ENCODE measurements at regions not wholly inside any gene's neighbourhood (a gene's known extent, or its start where the extent isn't known, plus 50 kb on each side); places are given as distances from the start of the nearest gene placed in this dataset.
"Not testable (repeated sequence)": the region's sequence is repeated elsewhere in the genome, so short reads cannot be mapped to it uniquely, and the experiment has no call there.

DNA sequence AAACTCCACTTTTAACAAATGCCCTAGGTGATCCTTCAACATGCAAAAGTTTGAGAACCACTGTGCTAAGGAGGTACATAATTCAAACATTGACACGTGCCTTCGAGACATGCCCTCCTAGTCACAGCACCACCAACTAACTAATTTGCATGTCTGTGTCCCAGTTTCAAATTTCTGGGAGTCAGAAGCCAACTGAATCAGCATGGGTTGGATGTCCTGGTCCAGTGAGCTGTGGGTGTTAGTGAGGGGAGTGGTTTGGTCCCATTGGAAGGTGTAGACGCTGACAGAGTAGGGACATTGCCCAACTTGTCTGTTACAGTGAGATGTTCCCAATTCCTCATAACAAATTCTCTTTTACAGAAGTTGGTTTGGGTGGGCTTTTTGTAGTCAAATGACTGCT lies 67.3 kb upstream of the ADPGK start:
- Histone ChIP-seq H3K36me3 (replicated peaks) (no peaks in the 10 kb centered on the region), H3K27me3 (replicated peaks) (no peaks in the 10 kb centered on the region)
- in situ Hi-C loops (cut with HindIII; ENCODE audit: low pct_ligation_motif_present, low sequenced_read_pairs), result no loop called here

DNA sequence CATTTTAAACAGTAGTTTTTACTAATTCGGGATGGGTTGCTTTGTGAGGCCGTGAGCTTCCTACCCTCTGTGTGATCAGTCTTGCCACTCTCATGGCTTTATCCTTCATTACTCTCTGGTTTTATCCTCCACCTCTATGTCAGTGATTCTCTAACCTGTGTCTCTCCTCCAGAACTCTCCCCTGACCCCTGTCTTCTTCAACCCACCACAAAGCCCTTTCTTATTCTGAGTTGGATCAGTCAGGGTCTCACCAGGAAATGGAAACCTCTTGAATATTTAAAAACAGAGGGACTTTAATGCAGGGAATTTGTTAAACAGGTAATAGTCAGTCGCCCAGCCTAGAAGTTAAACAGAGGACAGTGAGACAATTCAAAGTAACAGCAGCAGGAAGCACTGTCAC lies 64.2 kb upstream of the ADPGK start:
- DNase-seq, result no peak
- TF ChIP-seq, protein P1, sequence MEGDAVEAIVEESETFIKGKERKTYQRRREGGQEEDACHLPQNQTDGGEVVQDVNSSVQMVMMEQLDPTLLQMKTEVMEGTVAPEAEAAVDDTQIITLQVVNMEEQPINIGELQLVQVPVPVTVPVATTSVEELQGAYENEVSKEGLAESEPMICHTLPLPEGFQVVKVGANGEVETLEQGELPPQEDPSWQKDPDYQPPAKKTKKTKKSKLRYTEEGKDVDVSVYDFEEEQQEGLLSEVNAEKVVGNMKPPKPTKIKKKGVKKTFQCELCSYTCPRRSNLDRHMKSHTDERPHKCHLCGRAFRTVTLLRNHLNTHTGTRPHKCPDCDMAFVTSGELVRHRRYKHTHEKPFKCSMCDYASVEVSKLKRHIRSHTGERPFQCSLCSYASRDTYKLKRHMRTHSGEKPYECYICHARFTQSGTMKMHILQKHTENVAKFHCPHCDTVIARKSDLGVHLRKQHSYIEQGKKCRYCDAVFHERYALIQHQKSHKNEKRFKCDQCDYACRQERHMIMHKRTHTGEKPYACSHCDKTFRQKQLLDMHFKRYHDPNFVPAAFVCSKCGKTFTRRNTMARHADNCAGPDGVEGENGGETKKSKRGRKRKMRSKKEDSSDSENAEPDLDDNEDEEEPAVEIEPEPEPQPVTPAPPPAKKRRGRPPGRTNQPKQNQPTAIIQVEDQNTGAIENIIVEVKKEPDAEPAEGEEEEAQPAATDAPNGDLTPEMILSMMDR (IDR thresholded peaks at IDR 0.05; ENCODE audit: low read depth, low read length, missing control alignments), result no peak
- Histone ChIP-seq H3K4me3 (ENCODE audit: low read depth, low read length) (no peak overlapping the region), H3K27me3 (replicated peaks) (no peaks in the 10 kb centered on the region), H3K27ac (no peak overlapping the region), H3K36me3 (replicated peaks) (no peaks in the 10 kb centered on the region)
- in situ Hi-C loops (cut with HindIII; ENCODE audit: low pct_ligation_motif_present, low sequenced_read_pairs), result no loop called here

More for the DNA sequence above, 67.3 kb upstream of the ADPGK start:
- no peak overlapping the region for H3K4me3 ChIP-seq (ENCODE audit: low read depth, low read length)
- H3K27ac ChIP-seq, result no peak overlapping the region
- no peak for DNase-seq
- TF ChIP-seq, protein P1 (IDR thresholded peaks at IDR 0.05; ENCODE audit: low read depth, low read length, missing control alignments), result no peak

DNA sequence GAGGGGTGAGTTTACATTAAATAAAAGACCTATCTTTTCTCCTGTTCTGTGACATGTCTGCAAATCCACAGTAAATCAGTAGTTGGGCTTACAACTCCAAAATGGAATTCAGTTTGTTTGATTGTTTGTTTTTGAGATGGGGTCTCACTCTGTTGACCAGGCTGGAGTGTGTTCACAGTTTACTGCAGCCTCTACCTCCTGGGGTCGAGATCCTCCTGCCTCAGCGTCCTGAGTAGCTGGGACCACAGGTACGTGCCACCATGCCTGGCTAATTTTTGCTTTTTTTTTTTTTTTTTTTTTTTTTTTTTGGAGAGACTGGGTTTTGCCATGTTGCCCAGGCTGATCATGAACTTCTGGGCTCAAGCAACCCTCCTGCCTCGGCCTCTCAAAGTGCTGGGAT lies 63.5 kb upstream of the ADPGK start:
- no peak overlapping the region for H3K27ac ChIP-seq

DNA sequence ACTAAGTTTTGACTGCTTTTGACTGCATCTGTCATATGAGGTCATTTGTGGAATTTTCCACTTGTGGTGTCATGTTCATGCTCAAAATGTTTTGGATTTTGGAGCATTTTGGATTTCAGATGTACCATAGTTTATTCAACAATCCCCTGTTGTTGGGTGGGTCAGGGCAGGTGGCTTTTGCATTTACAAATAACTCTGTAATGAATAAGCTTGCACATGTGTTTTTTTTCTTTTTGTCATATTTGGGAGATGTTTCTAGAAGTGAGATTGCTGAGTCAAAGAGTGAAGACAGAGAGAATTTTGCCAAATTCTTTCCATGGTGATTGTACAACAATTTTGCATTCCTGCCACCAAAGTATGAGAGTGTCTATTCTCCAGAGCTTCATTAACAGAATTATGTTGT lies 62.4 kb upstream of the ADPGK start:
- in situ Hi-C loops (cut with HindIII; ENCODE audit: low pct_ligation_motif_present, low sequenced_read_pairs), result no loop called here

More for the DNA sequence above, 63.5 kb upstream of the ADPGK start:
- TF ChIP-seq, protein P1 (IDR thresholded peaks at IDR 0.05; ENCODE audit: low read depth, low read length, missing control alignments), result no peak
- Histone ChIP-seq H3K4me3 (ENCODE audit: low read depth, low read length) (no peak overlapping the region), H3K36me3 (replicated peaks) (no peaks in the 10 kb centered on the region), H3K27me3 (replicated peaks) (no peaks in the 10 kb centered on the region)
- no peak for DNase-seq
- in situ Hi-C loops (cut with HindIII; ENCODE audit: low pct_ligation_motif_present, low sequenced_read_pairs), result no loop called here

DNA sequence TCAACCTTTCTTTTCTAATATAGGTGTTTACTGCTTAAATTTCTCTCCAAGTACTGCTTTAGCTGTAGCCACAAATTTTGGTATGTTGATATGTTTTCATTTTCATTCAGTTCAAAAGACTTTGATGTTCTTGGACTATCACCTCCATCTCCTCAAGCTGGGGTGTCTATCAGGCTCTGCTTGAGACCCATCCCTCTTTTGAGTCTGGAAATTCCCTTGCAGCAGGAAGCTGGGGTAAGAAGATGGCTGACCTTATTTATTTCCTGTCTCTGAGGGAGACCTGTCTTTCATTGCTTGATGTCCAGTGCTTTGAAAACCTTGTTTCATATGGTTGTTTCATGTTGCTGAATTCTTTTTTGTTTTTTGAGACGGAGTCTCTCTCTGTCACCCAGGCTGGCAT lies 60.5 kb upstream of the ADPGK start:
- TF ChIP-seq, protein P1 (IDR thresholded peaks at IDR 0.05; ENCODE audit: low read depth, low read length, missing control alignments), result no peak
- Histone ChIP-seq H3K36me3 (replicated peaks) (no peaks in the 10 kb centered on the region), H3K27ac (no peak overlapping the region), H3K4me3 (ENCODE audit: low read depth, low read length) (no peak overlapping the region), H3K27me3 (replicated peaks) (no peaks in the 10 kb centered on the region)
- DNase-seq, result no peak
- in situ Hi-C loops (cut with HindIII; ENCODE audit: low pct_ligation_motif_present, low sequenced_read_pairs), result no loop called here

More for the DNA sequence above, 62.4 kb upstream of the ADPGK start:
- H3K27me3 ChIP-seq (replicated peaks), result no peaks in the 10 kb centered on the region
- no peaks in the 10 kb centered on the region for H3K36me3 ChIP-seq (replicated peaks)
- DNase-seq, result no peak
- no peak overlapping the region for H3K4me3 ChIP-seq (ENCODE audit: low read depth, low read length)
- H3K27ac ChIP-seq, result no peak overlapping the region
- TF ChIP-seq, protein P1 (IDR thresholded peaks at IDR 0.05; ENCODE audit: low read depth, low read length, missing control alignments), result no peak

DNA sequence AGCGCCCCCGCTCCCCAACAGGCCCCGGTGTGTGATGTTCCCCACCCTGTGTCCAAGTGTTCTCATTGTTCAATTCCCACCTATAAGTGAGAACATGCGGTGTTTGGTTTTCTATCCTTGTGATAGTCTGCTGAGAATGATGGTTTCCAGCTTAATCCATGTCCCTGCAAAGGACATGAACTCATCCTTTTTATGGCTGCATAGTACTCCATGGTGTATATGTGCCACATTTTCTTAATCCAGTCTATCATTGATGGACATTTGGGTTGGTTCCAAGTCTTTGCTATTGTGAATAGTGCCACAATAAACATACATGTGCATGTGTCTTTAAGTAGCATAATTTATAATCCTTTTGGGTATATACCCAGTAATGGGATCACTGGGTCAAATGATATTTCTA lies 59.8 kb upstream of the ADPGK start:
- H3K27ac ChIP-seq; in situ Hi-C loops (cut with HindIII; ENCODE audit: low pct_ligation_motif_present, low sequenced_read_pairs); H3K36me3 ChIP-seq (replicated peaks); DNase-seq; H3K4me3 ChIP-seq (ENCODE audit: low read depth, low read length); H3K27me3 ChIP-seq (replicated peaks): not testable (repeated sequence)
